GM23338 (cell line): ENCODE measurements at regions not wholly inside any gene's neighbourhood (a gene's known extent, or its start where the extent isn't known, plus 50 kb on each side); places are given as distances from the start of the nearest gene placed in this dataset.

Experiments used
- ATAC-seq: fragments of 200-7000 bp; cut with Tn5 transposase; 3 replicates; pipeline ENCODE4 v1.9.1; 2020
- DNase-seq: peaks from one replicate; pipeline ENCODE4 v3.0.0-alpha.2; 2015; ENCODE audit warnings: low spot score
- H2AFZ ChIP-seq: fragments of 200-600 bp; sonication (generic); 2 replicates; pipeline ENCODE4 v1.8.0; 2016; ENCODE audit warnings: antibody characterized with exemption, mild to moderate bottlenecking, moderate library complexity
- H3F3A ChIP-seq: fragments of 200-600 bp; sonication (generic); replicated peaks from 2 replicates; pipeline ENCODE4 v1.8.0; 2017; ENCODE audit warnings: antibody characterized with exemption, mixed run types, low read depth
- H3K27ac ChIP-seq: fragments of 200-600 bp; sonication (generic); 2 replicates; pipeline ENCODE4 v1.6.1; 2016; ENCODE audit warnings: low read depth
- H3K27me3 ChIP-seq: fragments of 200-600 bp; sonication (generic); 2 replicates; pipeline ENCODE4 v1.8.0; 2016; ENCODE audit warnings: mild to moderate bottlenecking, mixed run types, moderate library complexity; ENCODE audit not compliant: insufficient read depth
- H3K36me3 ChIP-seq: fragments of 200-600 bp; sonication (generic); 2 replicates; pipeline ENCODE4 v1.8.0; 2016; ENCODE audit warnings: mild to moderate bottlenecking; ENCODE audit not compliant: insufficient read depth
- H3K4me1 ChIP-seq: fragments of 200-600 bp; sonication (generic); 2 replicates; pipeline ENCODE4 v1.8.0; 2016; ENCODE audit warnings: mild to moderate bottlenecking, moderate library complexity; ENCODE audit not compliant: insufficient read depth
- H3K4me2 ChIP-seq: fragments of 200-600 bp; sonication (generic); 2 replicates; pipeline ENCODE4 v1.7.1; 2017; ENCODE audit warnings: mixed run types
- H3K4me3 ChIP-seq: fragments of 200-600 bp; sonication (generic); 2 replicates; pipeline ENCODE4 v1.6.1; 2016; ENCODE audit warnings: mixed run types
- H3K79me2 ChIP-seq: fragments of 200-600 bp; sonication (generic); replicated peaks from 2 replicates; pipeline ENCODE4 v1.8.0; 2017; ENCODE audit warnings: mild to moderate bottlenecking; ENCODE audit not compliant: insufficient read depth
- H3K9me2 ChIP-seq: fragments of 200-600 bp; sonication (generic); 2 replicates; pipeline ENCODE4 v1.8.0; 2017; ENCODE audit not compliant: insufficient read depth
- H4K20me1 ChIP-seq: fragments of 200-600 bp; sonication (generic); replicated peaks from 2 replicates; pipeline ENCODE4 v1.8.0; 2017; ENCODE audit warnings: mild to moderate bottlenecking; ENCODE audit not compliant: insufficient read depth
- H3K27ac Mint-ChIP-seq: 2 replicates; pipeline ENCODE4 v1.8.0; 2020; ENCODE audit warnings: inconsistent platforms, mild to moderate bottlenecking, moderate library complexity, mixed read lengths
- H3K27me3 Mint-ChIP-seq: 3 replicates; pipeline ENCODE4 v1.8.0; 2022; ENCODE audit warnings: low read depth, mild to moderate bottlenecking, moderate library complexity, mixed read lengths, inconsistent platforms; ENCODE audit not compliant: insufficient read depth, poor library complexity
- H3K36me3 Mint-ChIP-seq: 3 replicates; pipeline ENCODE4 v1.8.0; 2021; ENCODE audit warnings: low read depth, mild to moderate bottlenecking, inconsistent platforms, moderate library complexity, mixed read lengths
- H3K4me1 Mint-ChIP-seq: 3 replicates; pipeline ENCODE4 v1.8.0; 2020; ENCODE audit warnings: mild to moderate bottlenecking, inconsistent platforms, mixed read lengths
- H3K4me3 Mint-ChIP-seq: 3 replicates; pipeline ENCODE4 v1.8.0; 2021; ENCODE audit warnings: moderate library complexity, mild to moderate bottlenecking, inconsistent platforms, mixed read lengths
- H3K9me3 Mint-ChIP-seq: 3 replicates; pipeline ENCODE4 v1.8.0; 2020; ENCODE audit warnings: moderate library complexity, mild to moderate bottlenecking, inconsistent platforms, mixed read lengths
- CREB1 ChIP-seq: fragments of 250-450 bp; sonication (Bioruptor Pico); IDR thresholded peaks from 2 replicates; pipeline ENCODE4 v1.5.0; 2020; ENCODE audit warnings: low read depth, mild to moderate bottlenecking, moderate library complexity
- EZH2 ChIP-seq: fragments of 200-600 bp; sonication (generic); IDR thresholded peaks from one replicate; pipeline ENCODE4 v1.8.0; 2017; ENCODE audit warnings: antibody characterized with exemption, mild to moderate bottlenecking, low read depth; ENCODE audit not compliant: unreplicated experiment
- EZH2phosphoT487 ChIP-seq: fragments of 200-600 bp; sonication (generic); IDR thresholded peaks from one replicate; pipeline ENCODE4 v1.8.1; 2018; ENCODE audit warnings: antibody characterized with exemption; ENCODE audit not compliant: unreplicated experiment
- JUNB ChIP-seq: IDR thresholded peaks from one replicate; pipeline ENCODE4 v1.6.1; 2016; ENCODE audit warnings: antibody characterized with exemption; ENCODE audit not compliant: unreplicated experiment
- NANOG ChIP-seq: IDR thresholded peaks from 2 replicates; pipeline ENCODE4 v1.6.1; 2016; ENCODE audit warnings: antibody characterized with exemption, borderline replicate concordance
- POLR2AphosphoS5 ChIP-seq: IDR thresholded peaks from 2 replicates; pipeline ENCODE4 v1.6.1; 2016; ENCODE audit warnings: antibody characterized with exemption, low read depth
- STAT1 ChIP-seq: IDR thresholded peaks from one replicate; pipeline ENCODE4 v1.6.1; 2016; ENCODE audit warnings: antibody characterized with exemption; ENCODE audit not compliant: unreplicated experiment
- ZNF114 ChIP-seq: fragments of 250-450 bp; sonication (Bioruptor Pico); IDR thresholded peaks from 2 replicates; pipeline ENCODE4 v1.5.0; 2020; ENCODE audit warnings: mild to moderate bottlenecking, moderate library complexity
- ZNF331 ChIP-seq: fragments of 250-450 bp; sonication (Bioruptor Pico); IDR thresholded peaks from 2 replicates; pipeline ENCODE4 v1.5.0; 2020; ENCODE audit warnings: low read depth, mild to moderate bottlenecking, moderate library complexity
- TF ChIP-seq, protein P1 (sequence below): fragments of 250-450 bp; sonication (Bioruptor Pico); IDR thresholded peaks from 2 replicates; pipeline ENCODE4 v1.5.0; 2020; ENCODE audit warnings: mild to moderate bottlenecking, moderate library complexity

GRCh38 chr11:62071408-62071807, 52.4 kb upstream of the INCENP start (continued):
- TF ChIP-seq EZH2 (no peak), EZH2phosphoT487 (no peak), CREB1 (CRISPR knock-in tag) (no peak), JUNB (no peak), ZNF331 (CRISPR knock-in tag) (no peak), STAT1 (no peak)
- TF ChIP-seq, protein P1, sequence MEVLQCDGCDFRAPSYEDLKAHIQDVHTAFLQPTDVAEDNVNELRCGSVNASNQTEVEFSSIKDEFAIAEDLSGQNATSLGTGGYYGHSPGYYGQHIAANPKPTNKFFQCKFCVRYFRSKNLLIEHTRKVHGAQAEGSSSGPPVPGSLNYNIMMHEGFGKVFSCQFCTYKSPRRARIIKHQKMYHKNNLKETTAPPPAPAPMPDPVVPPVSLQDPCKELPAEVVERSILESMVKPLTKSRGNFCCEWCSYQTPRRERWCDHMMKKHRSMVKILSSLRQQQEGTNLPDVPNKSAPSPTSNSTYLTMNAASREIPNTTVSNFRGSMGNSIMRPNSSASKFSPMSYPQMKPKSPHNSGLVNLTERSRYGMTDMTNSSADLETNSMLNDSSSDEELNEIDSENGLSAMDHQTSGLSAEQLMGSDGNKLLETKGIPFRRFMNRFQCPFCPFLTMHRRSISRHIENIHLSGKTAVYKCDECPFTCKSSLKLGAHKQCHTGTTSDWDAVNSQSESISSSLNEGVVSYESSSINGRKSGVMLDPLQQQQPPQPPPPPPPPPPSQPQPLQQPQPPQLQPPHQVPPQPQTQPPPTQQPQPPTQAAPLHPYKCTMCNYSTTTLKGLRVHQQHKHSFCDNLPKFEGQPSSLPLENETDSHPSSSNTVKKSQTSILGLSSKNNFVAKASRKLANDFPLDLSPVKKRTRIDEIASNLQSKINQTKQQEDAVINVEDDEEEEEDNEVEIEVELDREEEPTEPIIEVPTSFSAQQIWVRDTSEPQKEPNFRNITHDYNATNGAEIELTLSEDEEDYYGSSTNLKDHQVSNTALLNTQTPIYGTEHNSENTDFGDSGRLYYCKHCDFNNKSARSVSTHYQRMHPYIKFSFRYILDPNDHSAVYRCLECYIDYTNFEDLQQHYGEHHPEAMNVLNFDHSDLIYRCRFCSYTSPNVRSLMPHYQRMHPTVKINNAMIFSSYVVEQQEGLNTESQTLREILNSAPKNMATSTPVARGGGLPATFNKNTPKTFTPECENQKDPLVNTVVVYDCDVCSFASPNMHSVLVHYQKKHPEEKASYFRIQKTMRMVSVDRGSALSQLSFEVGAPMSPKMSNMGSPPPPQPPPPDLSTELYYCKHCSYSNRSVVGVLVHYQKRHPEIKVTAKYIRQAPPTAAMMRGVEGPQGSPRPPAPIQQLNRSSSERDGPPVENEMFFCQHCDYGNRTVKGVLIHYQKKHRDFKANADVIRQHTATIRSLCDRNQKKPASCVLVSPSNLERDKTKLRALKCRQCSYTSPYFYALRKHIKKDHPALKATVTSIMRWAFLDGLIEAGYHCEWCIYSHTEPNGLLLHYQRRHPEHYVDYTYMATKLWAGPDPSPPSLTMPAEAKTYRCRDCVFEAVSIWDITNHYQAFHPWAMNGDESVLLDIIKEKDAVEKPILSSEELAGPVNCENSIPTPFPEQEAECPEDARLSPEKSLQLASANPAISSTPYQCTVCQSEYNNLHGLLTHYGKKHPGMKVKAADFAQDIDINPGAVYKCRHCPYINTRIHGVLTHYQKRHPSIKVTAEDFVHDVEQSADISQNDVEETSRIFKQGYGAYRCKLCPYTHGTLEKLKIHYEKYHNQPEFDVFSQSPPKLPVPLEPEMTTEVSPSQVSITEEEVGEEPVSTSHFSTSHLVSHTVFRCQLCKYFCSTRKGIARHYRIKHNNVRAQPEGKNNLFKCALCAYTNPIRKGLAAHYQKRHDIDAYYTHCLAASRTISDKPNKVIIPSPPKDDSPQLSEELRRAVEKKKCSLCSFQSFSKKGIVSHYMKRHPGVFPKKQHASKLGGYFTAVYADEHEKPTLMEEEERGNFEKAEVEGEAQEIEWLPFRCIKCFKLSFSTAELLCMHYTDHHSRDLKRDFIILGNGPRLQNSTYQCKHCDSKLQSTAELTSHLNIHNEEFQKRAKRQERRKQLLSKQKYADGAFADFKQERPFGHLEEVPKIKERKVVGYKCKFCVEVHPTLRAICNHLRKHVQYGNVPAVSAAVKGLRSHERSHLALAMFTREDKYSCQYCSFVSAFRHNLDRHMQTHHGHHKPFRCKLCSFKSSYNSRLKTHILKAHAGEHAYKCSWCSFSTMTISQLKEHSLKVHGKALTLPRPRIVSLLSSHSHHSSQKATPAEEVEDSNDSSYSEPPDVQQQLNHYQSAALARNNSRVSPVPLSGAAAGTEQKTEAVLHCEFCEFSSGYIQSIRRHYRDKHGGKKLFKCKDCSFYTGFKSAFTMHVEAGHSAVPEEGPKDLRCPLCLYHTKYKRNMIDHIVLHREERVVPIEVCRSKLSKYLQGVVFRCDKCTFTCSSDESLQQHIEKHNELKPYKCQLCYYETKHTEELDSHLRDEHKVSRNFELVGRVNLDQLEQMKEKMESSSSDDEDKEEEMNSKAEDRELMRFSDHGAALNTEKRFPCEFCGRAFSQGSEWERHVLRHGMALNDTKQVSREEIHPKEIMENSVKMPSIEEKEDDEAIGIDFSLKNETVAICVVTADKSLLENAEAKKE (CRISPR knock-in tag) = no peak

DNA sequence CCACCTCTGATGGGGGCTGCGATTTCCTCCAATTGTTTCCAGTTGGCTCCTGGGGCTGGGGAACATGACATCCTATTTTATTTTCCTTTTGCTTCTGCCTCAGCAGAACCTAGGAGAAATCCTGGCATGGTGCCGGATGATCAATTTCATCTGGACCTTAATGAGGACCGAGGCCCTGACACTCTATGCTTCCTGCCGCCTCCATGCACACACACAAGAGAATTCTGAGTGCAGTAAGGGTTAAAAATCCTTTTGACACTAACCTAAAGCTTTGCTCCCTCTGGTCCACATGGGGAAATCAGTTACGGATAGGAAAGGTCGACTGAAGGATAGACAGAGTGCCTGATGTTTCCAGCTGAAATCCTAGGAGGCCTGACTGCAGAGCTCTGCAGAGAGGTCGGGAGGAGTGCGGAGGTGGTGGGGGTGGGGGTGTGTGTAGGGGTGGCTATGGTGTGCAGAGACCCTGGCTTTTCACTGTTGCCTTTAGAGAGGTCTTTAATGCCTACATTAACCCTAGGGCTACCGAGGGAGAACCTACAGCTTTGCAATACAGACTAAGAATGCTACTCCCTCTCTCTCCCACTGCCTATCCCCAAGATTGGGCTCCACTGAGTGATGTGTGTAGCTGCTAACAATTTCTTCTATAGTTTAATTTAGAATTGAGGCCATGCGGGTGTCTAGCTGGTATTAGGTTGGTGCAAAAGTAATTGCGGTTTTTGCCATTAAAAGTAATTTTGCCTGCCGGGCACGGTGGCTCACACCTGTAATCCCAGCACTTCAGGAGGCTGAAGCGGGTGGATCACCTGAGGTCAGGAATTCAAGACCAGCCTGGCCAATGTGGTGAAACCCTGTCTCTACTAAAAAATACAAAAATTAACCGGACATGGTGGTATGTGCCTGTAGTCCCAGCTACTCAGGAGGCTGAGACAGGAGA, 53.6 kb upstream of the INCENP start:
- TF ChIP-seq EZH2phosphoT487 = no peak
- no peak for TF ChIP-seq NANOG
- no peak for TF ChIP-seq EZH2
- no peak for TF ChIP-seq ZNF114 (CRISPR knock-in tag)
- TF ChIP-seq STAT1 = no peak
- no peak for TF ChIP-seq ZNF331 (CRISPR knock-in tag)
- TF ChIP-seq POLR2AphosphoS5 = no peak
- no peaks in the 10 kb centered on the region for H3K27me3 ChIP-seq
- H3K4me3 ChIP-seq = no peak overlapping the region
- peaks cover 3% of the 10 kb centered on the region; the same call in 2 of the 3 replicates for H3K9me3 Mint-ChIP-seq
- no peak for DNase-seq
- no peaks in the 10 kb centered on the region; the same call in 2 of the 3 replicates for H3K36me3 Mint-ChIP-seq
- H3K27ac Mint-ChIP-seq = no peak overlapping the region
- H3K4me1 ChIP-seq = no peaks in the 10 kb centered on the region
- H3K4me2 ChIP-seq = no peak overlapping the region
- no peaks in the 10 kb centered on the region for H3K9me2 ChIP-seq
- H4K20me1 ChIP-seq = no peaks in the 10 kb centered on the region
- no peaks in the 10 kb centered on the region for H3K4me1 Mint-ChIP-seq
- no peaks in the 10 kb centered on the region for H3K79me2 ChIP-seq
- H3K27ac ChIP-seq = no peak overlapping the region
- H3F3A ChIP-seq = no peaks in the 10 kb centered on the region
- no peak overlapping the region for H3K4me3 Mint-ChIP-seq
- H2AFZ ChIP-seq = no peak overlapping the region
- no peaks in the 10 kb centered on the region for H3K36me3 ChIP-seq
- no peaks in the 10 kb centered on the region for H3K27me3 Mint-ChIP-seq
- ATAC-seq = no peak; the same call in 2 of the 3 replicates
